GM12878 (cell line): ENCODE measurements at regions not wholly inside any gene's neighbourhood (a gene's known extent, or its start where the extent isn't known, plus 50 kb on each side); places are given as distances from the start of the nearest gene placed in this dataset.

Experiments used
- ATAC-seq: fragments of 200-7000 bp; cut with Tn5 transposase; 3 replicates; pipeline ENCODE4 v1.9.1; 2020; ENCODE audit warnings: mild to moderate bottlenecking, moderate library complexity
- BruUV-seq: library from RNA; stranded (reverse); fragments of 400-500 nt; replicated peaks from 2 replicates; lab custom pipeline; 2021; lab: Mats Ljungman, UMichigan
- CTCF ChIA-PET: fragments of 300-600 bp; sonication (Branson Sonifier 250); formaldehyde crosslinking; extraction: SDS; loops from one replicate; lab custom pipeline; 2021; ENCODE audit warnings: inconsistent platforms; lab: Yijun Ruan, JAX
- POLR2A ChIA-PET: fragments of 350-600 bp; formaldehyde crosslinking; extraction: SDS; loops from one replicate; lab custom pipeline; 2021; ENCODE audit warnings: inconsistent platforms; lab: Charles Lee
- RAD21 ChIA-PET: fragments of 300-600 bp; sonication (Branson Sonifier 250); formaldehyde crosslinking; loops from one replicate; lab custom pipeline; 2023; ENCODE audit warnings: antibody characterized with exemption; ENCODE audit not compliant: unreplicated experiment; lab: Charles Lee
- SMC1A ChIA-PET: fragments of 300-600 bp; sonication (Branson Sonifier 250); formaldehyde crosslinking; loops from one replicate; lab custom pipeline; 2023; ENCODE audit not compliant: unreplicated experiment, uncharacterized antibody; lab: Charles Lee
- DNase-seq: peaks from one replicate; pipeline ENCODE4 v3.0.0-alpha.2; 2011; ENCODE audit warnings: low read depth, low spot score
- FAIRE-seq: peaks from 3 replicates; lab custom pipeline; 2011; peaks lifted over from hg19 to GRCh38; lab: Jason Lieb, UNC
- H2AFZ ChIP-seq: 2 replicates; pipeline ENCODE4 v1.6.0; 2011; ENCODE audit warnings: low read depth, low read length, control low read depth; ENCODE audit not compliant: control insufficient read depth
- H3K27ac ChIP-seq: 2 replicates; pipeline ENCODE4 v1.5.1; 2011; ENCODE audit warnings: control low read depth; ENCODE audit not compliant: control insufficient read depth, insufficient read depth
- H3K27me3 ChIP-seq, 2 experiments: replicated peaks in 1 of 2; 2 replicates each; pipeline versions ENCODE4 v1.6.0 to v1.6.1; 2011; ENCODE audit warnings: low read length in 1 of 2; ENCODE audit not compliant: control insufficient read depth in 2 of 2, insufficient read depth in 2 of 2
- H3K36me3 ChIP-seq, 2 experiments: 2 replicates each; pipeline ENCODE4 v1.5.1; 2011; ENCODE audit warnings: low read length in 1 of 2; ENCODE audit not compliant: control insufficient read depth in 2 of 2, insufficient read depth in 2 of 2
- H3K4me1 ChIP-seq: 2 replicates; pipeline ENCODE4 v1.6.1; 2011; ENCODE audit warnings: mild to moderate bottlenecking, low read length, moderate library complexity, mixed read lengths; ENCODE audit not compliant: control insufficient read depth, insufficient read depth
- H3K4me2 ChIP-seq: 2 replicates; pipeline ENCODE4 v1.6.0; 2011; ENCODE audit warnings: control low read depth; ENCODE audit not compliant: control insufficient read depth, insufficient read depth
- H3K4me3 ChIP-seq: fragments of 200-600 bp; sonication (generic); 2 replicates; pipeline ENCODE4 v1.5.1; 2016
- H3K79me2 ChIP-seq: 2 replicates; pipeline ENCODE4 v1.6.0; 2011; ENCODE audit warnings: low read length; ENCODE audit not compliant: control insufficient read depth, insufficient read depth
- H3K9ac ChIP-seq: 2 replicates; pipeline ENCODE4 v1.8.0; 2011; ENCODE audit warnings: low read length, control low read depth, mixed read lengths; ENCODE audit not compliant: control insufficient read depth, insufficient read depth
- H3K9me3 ChIP-seq: replicated peaks from 3 replicates; pipeline ENCODE4 v1.5.1; 2011; ENCODE audit warnings: mild to moderate bottlenecking, low read length; ENCODE audit not compliant: control insufficient read depth, insufficient read depth
- H4K20me1 ChIP-seq: 2 replicates; pipeline ENCODE4 v1.6.0; 2011; ENCODE audit not compliant: control insufficient read depth, insufficient read depth
- ATF7 ChIP-seq: fragments of 450-650 bp; IDR thresholded peaks from 2 replicates; pipeline ENCODE4 v1.6.1; 2016; ENCODE audit warnings: low read depth, mild to moderate bottlenecking
- CHD4 ChIP-seq: fragments of 200-600 bp; sonication (generic); IDR thresholded peaks from 2 replicates; pipeline ENCODE4 v1.6.1; 2016; ENCODE audit warnings: mild to moderate bottlenecking
- EZH2 ChIP-seq: IDR thresholded peaks from 2 replicates; pipeline ENCODE4 v1.6.1; 2012; ENCODE audit warnings: low read depth, mild to moderate bottlenecking, control low read depth, inconsistent platforms, low read length, borderline replicate concordance; ENCODE audit not compliant: control insufficient read depth
- FOXM1 ChIP-seq: IDR thresholded peaks from 2 replicates; pipeline ENCODE4 v1.6.1; 2012; ENCODE audit warnings: low read depth, mild to moderate bottlenecking, inconsistent platforms, low read length, moderate library complexity
- HDAC6 ChIP-seq: fragments of 200-600 bp; sonication (generic); IDR thresholded peaks from one replicate; pipeline ENCODE4 v1.8.0; 2017; ENCODE audit warnings: antibody characterized with exemption; ENCODE audit not compliant: unreplicated experiment
- IKZF1 ChIP-seq: fragments of 450-650 bp; conservative IDR thresholded peaks from 2 replicates; pipeline ENCODE4 v1.6.1; 2017; ENCODE audit warnings: antibody characterized with exemption, mild to moderate bottlenecking
- JUND ChIP-seq: IDR thresholded peaks from 2 replicates; pipeline ENCODE4 v1.6.1; 2012; ENCODE audit warnings: low read depth, mild to moderate bottlenecking, low read length, improper control_type of control experiment, moderate library complexity
- LARP7 ChIP-seq: fragments of 450-650 bp; IDR thresholded peaks from 2 replicates; pipeline ENCODE4 v1.6.1; 2017; ENCODE audit warnings: mild to moderate bottlenecking
- MAX ChIP-seq: IDR thresholded peaks from 2 replicates; pipeline ENCODE4 v1.6.1; 2012; ENCODE audit warnings: low read depth, low read length, improper control_type of control experiment
- MLLT1 ChIP-seq: fragments of 450-650 bp; IDR thresholded peaks from 2 replicates; pipeline ENCODE4 v1.6.1; 2016; ENCODE audit warnings: mild to moderate bottlenecking
- MYC ChIP-seq: IDR thresholded peaks from 2 replicates; pipeline ENCODE4 v1.6.1; 2011; ENCODE audit warnings: mild to moderate bottlenecking, low read length, moderate library complexity, inconsistent platforms; ENCODE audit not compliant: insufficient read depth, insufficient replicate concordance, insufficient read length, severe bottlenecking
- PAX5 ChIP-seq: IDR thresholded peaks from 2 replicates; pipeline ENCODE4 v1.6.1; 2011; ENCODE audit warnings: low read depth, low read length, borderline replicate concordance
- POLR2AphosphoS2 ChIP-seq: IDR thresholded peaks from 2 replicates; pipeline ENCODE4 v1.6.1; 2011; ENCODE audit warnings: low read depth, mild to moderate bottlenecking, low read length, improper control_type of control experiment, moderate library complexity
- RELB ChIP-seq: fragments of 450-650 bp; IDR thresholded peaks from 2 replicates; pipeline ENCODE4 v1.6.1; 2017; ENCODE audit warnings: low read depth, mild to moderate bottlenecking, moderate library complexity
- RFX5 ChIP-seq: IDR thresholded peaks from 2 replicates; pipeline ENCODE4 v1.6.1; 2011; ENCODE audit warnings: low read depth, low read length, improper control_type of control experiment
- RUNX3 ChIP-seq: IDR thresholded peaks from 2 replicates; pipeline ENCODE4 v1.6.1; 2012; ENCODE audit warnings: low read length, inconsistent platforms
- SP1 ChIP-seq: IDR thresholded peaks from one replicate; pipeline ENCODE4 v1.6.1; 2011; ENCODE audit warnings: low read depth, low read length
- SUPT20H ChIP-seq: IDR thresholded peaks from 2 replicates; pipeline ENCODE4 v1.6.1; 2011; ENCODE audit warnings: low read depth, mild to moderate bottlenecking, low read length, moderate library complexity, borderline replicate concordance; ENCODE audit not compliant: control insufficient read depth
- ZBED1 ChIP-seq: IDR thresholded peaks from 2 replicates; pipeline ENCODE4 v1.6.1; 2016; ENCODE audit warnings: borderline replicate concordance
- ZNF207 ChIP-seq: fragments of 450-650 bp; IDR thresholded peaks from 2 replicates; pipeline ENCODE4 v1.6.1; 2014; ENCODE audit warnings: antibody characterized with exemption, mild to moderate bottlenecking, borderline replicate concordance
- ZNF384 ChIP-seq: IDR thresholded peaks from 2 replicates; pipeline ENCODE4 v1.6.1; 2012; ENCODE audit warnings: low read depth, mild to moderate bottlenecking, low read length, improper control_type of control experiment, borderline replicate concordance
- WGBS: methylation state at CpG from one replicate; pipeline ENCODE4 v1.1.6; 2016; ENCODE audit warnings: low lambda C conversion rate; ENCODE audit not compliant: insufficient replicate concordance, insufficient coverage; ENCODE audit errors: missing lambda C conversion rate; 5-methylcytosine and 5-hydroxymethylcytosine counted together
- in situ Hi-C: fragments of 300-500 bp; cut with MboI; formaldehyde crosslinking; loops from 9 replicates; pipeline ENCODE4 v1.14.3; 2018; ENCODE audit warnings: mixed read lengths
- intact Hi-C: fragments of 100-400 bp; cut with micrococcal nuclease; formaldehyde crosslinking; loops from one replicate; pipeline ENCODE4 v1.14.2; 2022; ENCODE audit not compliant: unreplicated experiment

- TF ChIP-seq JUND (no peak), ATF7 (no peak), LARP7 (no peak), CHD4 (no peak), IKZF1 (no peak), SP1 (no peak), POLR2AphosphoS2 (no peak)
These were observed 343.7 kb upstream of the NOVA1 start (continued) for GRCh38 chr14:26941521-26941920.

- intact Hi-C loops (no loop called here), in situ Hi-C loops (no loop called here)
- Histone ChIP-seq H3K9ac (no peak overlapping the region), H3K79me2 (no peaks in the 10 kb centered on the region), H3K27ac (no peak overlapping the region), H3K4me3 (no peak overlapping the region), H4K20me1 (no peaks in the 10 kb centered on the region), H3K27me3 (no peaks in the 10 kb centered on the region), H3K9me3 (no peaks in the 10 kb centered on the region), H3K4me2 (no peak overlapping the region), H3K4me1 (no peaks in the 10 kb centered on the region), H2AFZ (no peak overlapping the region), H3K36me3 (no peaks in the 10 kb centered on the region)
- ATAC-seq, result no peak
- ChIA-PET POLR2A (no interaction called here), SMC1A (no interaction called here), RAD21 (no interaction called here), CTCF (no interaction called here)
- BruUV-seq, result no TSS peak
- FAIRE-seq, result no peak
- no peak for TF ChIP-seq RELB
- no peak for TF ChIP-seq MAX
- TF ChIP-seq FOXM1, result no peak
- TF ChIP-seq EZH2, result no peak
- no peak for TF ChIP-seq ZNF384
- TF ChIP-seq LARP7, result no peak
- no peak for TF ChIP-seq MLLT1
- TF ChIP-seq SUPT20H, result no peak
- TF ChIP-seq RUNX3, result no peak
- no peak for TF ChIP-seq RFX5
- no peak for TF ChIP-seq HDAC6
- TF ChIP-seq PAX5, result no peak
- no peak for TF ChIP-seq JUND
- no peak for TF ChIP-seq MYC
- no peak for TF ChIP-seq ZNF207
- TF ChIP-seq ZBED1, result no peak
- 29% methylated on average over 1 of the region's 1 CpG for WGBS
- DNase-seq, result no peak
These were observed 349.4 kb upstream of the NOVA1 start for GRCh38 chr14:26947265-26947664.
